OCI-LY1 (cell line): ENCODE measurements at regions not wholly inside any gene's neighbourhood (a gene's known extent, or its start where the extent isn't known, plus 50 kb on each side); places are given as distances from the start of the nearest gene placed in this dataset.

Source experiments
- EZH2 ChIP-seq: fragments of 200-600 bp; sonication (generic), shearing (Covaris generic); IDR thresholded peaks from 2 replicates; pipeline ENCODE4 v1.8.0; 2017; ENCODE audit warnings: borderline replicate concordance, mixed run types, mild to moderate bottlenecking, antibody characterized with exemption, low read length, moderate library complexity, mixed read lengths
- TF ChIP-seq, protein P1 (sequence below): fragments of 200-600 bp; sonication (generic), shearing (Covaris generic); IDR thresholded peaks from 2 replicates; pipeline ENCODE4 v1.5.1; 2017; ENCODE audit warnings: mild to moderate bottlenecking, antibody characterized with exemption, low read length, moderate library complexity, mixed read lengths

DNA sequence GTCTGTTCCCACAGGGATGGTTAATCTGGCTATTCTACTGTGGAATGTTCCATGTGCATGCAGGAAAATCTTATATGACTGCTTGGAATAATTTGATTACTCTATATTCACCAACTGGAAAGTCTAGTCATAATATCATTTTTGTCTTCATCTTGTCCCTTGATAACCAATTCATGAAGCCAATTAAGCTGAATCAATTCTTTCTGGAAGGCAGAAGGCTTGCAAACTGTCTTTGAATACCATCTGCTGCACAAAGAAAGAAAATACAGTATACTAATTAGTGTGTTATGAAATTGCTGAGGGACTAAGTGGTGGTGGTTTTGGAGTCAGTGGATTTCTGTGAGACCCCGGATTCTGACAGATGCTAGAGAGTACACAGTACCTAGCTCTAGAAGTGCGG lies 546.5 kb upstream of the MIS18BP1 start:
- TF ChIP-seq EZH2: no peak
- TF ChIP-seq, protein P1, sequence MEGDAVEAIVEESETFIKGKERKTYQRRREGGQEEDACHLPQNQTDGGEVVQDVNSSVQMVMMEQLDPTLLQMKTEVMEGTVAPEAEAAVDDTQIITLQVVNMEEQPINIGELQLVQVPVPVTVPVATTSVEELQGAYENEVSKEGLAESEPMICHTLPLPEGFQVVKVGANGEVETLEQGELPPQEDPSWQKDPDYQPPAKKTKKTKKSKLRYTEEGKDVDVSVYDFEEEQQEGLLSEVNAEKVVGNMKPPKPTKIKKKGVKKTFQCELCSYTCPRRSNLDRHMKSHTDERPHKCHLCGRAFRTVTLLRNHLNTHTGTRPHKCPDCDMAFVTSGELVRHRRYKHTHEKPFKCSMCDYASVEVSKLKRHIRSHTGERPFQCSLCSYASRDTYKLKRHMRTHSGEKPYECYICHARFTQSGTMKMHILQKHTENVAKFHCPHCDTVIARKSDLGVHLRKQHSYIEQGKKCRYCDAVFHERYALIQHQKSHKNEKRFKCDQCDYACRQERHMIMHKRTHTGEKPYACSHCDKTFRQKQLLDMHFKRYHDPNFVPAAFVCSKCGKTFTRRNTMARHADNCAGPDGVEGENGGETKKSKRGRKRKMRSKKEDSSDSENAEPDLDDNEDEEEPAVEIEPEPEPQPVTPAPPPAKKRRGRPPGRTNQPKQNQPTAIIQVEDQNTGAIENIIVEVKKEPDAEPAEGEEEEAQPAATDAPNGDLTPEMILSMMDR: no peak
